Upper lobe of right lung (tissue), 1 donor: ENCODE measurements at regions not wholly inside any gene's neighbourhood (a gene's known extent, or its start where the extent isn't known, plus 50 kb on each side); places are given as distances from the start of the nearest gene placed in this dataset.

ENCODE experiments used
- ATAC-seq: fragments of 200-7000 bp; cut with Tn5 transposase; one replicate; pipeline ENCODE4 v1.9.1; 2020; ENCODE audit warnings: mild to moderate bottlenecking, moderate library complexity
- DNase-seq: peaks from one replicate; pipeline ENCODE4 v3.0.0-alpha.2; 2020
- H3K27ac ChIP-seq: fragments of 200-600 bp; one replicate; pipeline ENCODE4 v1.8.0; 2022
- H3K27me3 ChIP-seq: fragments of 200-600 bp; one replicate; pipeline ENCODE4 v1.8.0; 2022; ENCODE audit warnings: mild to moderate bottlenecking
- H3K36me3 ChIP-seq: fragments of 200-600 bp; one replicate; pipeline ENCODE4 v1.8.0; 2022
- H3K4me1 ChIP-seq: fragments of 200-600 bp; one replicate; pipeline ENCODE4 v1.8.0; 2022
- H3K4me3 ChIP-seq: fragments of 200-600 bp; one replicate; pipeline ENCODE4 v1.8.0; 2022; ENCODE audit warnings: mild to moderate bottlenecking
- H3K9me3 ChIP-seq: fragments of 200-600 bp; one replicate; pipeline ENCODE4 v1.8.0; 2022
- intact Hi-C: fragments of 100-400 bp; cut with DNase I; formaldehyde crosslinking; loops from one replicate; pipeline ENCODE4 v1.11.0; 2022
- TF ChIP-seq, protein P1 (sequence below): fragments of 200-600 bp; IDR thresholded peaks from one replicate; pipeline ENCODE4 v1.8.0; 2022; ENCODE audit warnings: antibody characterized with exemption
- donor health status: DM: no; HTN: yes; CAD: no; lungs with severe emphysema.

DNA sequence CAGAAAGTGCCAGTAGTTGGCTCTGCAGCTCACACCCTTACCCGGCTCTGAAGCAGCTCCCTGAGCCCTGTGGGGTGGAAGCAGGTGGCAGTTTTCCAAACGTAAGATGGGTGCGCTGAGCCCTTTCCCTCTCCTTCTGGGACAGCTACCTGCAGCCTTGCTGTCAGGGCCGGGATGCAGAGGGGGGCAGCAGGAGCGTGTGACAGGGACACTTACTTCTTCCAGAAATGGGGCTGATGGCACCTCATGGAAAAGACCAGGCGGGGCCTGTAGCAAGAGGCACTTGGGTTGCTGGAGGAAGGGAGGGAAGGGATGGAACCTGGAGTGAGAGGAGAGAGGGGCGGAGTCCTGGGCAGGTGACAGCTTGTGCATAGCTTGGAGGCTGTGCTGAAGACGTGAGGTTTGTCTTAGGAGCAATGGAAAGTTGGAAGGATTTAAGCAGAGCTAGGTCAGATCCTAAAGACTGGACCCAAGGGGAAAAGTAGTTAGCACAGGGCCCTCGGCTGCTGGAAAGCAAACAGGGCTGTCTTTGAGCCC, 216.8 kb upstream of the RPL38 start:
- no peaks in the 10 kb centered on the region for H3K4me1 ChIP-seq
- intact Hi-C loops: no loop called here
- H3K9me3 ChIP-seq: no peaks in the 10 kb centered on the region
- ATAC-seq: no peak
- peak; percentile 49 for DNase-seq
- no peak overlapping the region for H3K27ac ChIP-seq
- peaks cover 9% of the 10 kb centered on the region for H3K27me3 ChIP-seq
- TF ChIP-seq, protein P1, sequence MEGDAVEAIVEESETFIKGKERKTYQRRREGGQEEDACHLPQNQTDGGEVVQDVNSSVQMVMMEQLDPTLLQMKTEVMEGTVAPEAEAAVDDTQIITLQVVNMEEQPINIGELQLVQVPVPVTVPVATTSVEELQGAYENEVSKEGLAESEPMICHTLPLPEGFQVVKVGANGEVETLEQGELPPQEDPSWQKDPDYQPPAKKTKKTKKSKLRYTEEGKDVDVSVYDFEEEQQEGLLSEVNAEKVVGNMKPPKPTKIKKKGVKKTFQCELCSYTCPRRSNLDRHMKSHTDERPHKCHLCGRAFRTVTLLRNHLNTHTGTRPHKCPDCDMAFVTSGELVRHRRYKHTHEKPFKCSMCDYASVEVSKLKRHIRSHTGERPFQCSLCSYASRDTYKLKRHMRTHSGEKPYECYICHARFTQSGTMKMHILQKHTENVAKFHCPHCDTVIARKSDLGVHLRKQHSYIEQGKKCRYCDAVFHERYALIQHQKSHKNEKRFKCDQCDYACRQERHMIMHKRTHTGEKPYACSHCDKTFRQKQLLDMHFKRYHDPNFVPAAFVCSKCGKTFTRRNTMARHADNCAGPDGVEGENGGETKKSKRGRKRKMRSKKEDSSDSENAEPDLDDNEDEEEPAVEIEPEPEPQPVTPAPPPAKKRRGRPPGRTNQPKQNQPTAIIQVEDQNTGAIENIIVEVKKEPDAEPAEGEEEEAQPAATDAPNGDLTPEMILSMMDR: no peak
- H3K36me3 ChIP-seq: no peaks in the 10 kb centered on the region
- no peak overlapping the region for H3K4me3 ChIP-seq

DNA sequence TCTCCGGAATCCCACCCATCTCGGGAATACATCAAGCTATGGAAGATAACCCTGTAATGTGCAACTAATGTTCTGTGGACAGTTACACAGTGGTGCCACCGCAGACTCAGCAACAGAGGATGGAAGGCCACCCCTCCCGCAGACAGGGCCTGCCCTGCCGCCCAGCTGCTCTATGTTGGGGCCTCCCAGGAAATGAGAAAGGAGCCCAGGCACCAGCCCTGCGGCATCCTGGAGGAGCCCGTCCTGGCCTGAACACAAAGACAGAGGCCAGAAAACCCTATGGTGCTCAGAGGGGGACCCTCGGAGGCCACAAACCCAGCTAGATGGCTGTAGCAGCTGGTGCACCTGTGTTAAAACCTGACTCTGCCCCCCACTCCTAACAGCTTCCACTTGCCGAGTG, 216.1 kb upstream of the RPL38 start:
- Histone ChIP-seq H3K9me3 (no peaks in the 10 kb centered on the region), H3K36me3 (no peaks in the 10 kb centered on the region), H3K4me3 (no peak overlapping the region), H3K27me3 (peaks cover 9% of the 10 kb centered on the region), H3K4me1 (no peaks in the 10 kb centered on the region), H3K27ac (no peak overlapping the region)
- DNase-seq (peak; percentile 48), ATAC-seq (no peak)
- intact Hi-C loops: no loop called here
- TF ChIP-seq, protein P1: no peak

DNA sequence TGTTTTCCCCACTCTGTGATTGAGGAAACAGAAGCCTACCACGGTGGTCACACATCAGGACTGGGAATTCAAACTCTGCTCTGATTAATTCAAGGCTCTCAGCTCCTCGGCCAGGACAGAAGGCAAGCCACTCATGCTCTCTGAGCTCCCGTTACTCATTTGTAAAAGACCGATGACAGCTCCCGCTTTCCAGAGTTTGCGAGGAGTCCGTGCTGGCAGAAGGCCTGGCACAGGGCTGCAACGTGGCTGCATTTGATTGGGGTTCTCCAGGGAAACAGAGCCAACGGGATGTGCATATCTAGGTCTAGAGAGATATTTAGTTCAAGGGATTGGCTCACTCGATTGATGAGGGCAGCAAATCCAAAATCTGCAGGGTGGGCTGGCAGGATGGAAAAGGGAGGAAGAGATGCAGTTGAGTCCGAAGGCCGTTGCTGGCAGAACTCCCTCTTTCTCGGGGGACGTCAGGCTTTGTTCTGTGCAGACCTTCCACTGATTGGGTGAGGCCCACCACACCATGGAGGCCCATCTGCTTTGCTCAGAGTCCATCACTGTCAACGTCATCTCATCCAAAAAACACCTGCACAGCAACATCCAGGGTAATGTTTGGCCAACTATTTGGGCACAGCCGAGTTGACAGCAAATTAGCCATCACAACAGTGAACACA, 215.5 kb upstream of the RPL38 start:
- Histone ChIP-seq H3K9me3 (no peaks in the 10 kb centered on the region), H3K4me3 (no peak overlapping the region), H3K36me3 (no peaks in the 10 kb centered on the region), H3K4me1 (no peaks in the 10 kb centered on the region), H3K27me3 (peaks cover 9% of the 10 kb centered on the region), H3K27ac (no peak overlapping the region)
- DNase-seq: no peak
- no peak for ATAC-seq
- intact Hi-C loops: no loop called here
- TF ChIP-seq, protein P1: no peak

DNA sequence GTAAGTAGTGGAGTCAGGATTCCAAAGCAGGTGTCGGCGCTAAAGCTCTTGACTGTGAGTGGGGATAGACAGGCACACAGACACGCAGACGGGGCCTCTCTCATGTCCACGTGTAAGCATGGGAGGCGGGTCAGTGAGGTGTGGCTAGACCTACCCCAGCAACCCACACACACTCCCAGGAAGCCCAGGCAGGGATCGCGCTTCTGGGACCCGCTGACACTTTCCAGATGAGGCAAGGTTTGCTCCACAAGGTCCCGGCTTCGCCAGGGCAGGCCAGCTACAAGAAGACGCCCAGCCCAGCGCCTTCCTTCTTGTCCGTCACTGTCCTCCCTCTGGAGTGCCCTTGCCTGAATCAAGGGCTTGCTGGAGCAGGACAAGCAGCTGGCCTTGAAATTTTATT, 213.8 kb upstream of the RPL38 start:
- no peak overlapping the region for H3K4me3 ChIP-seq
- DNase-seq (no peak), ATAC-seq (no peak)
- no peak overlapping the region for H3K27ac ChIP-seq
- H3K27me3 ChIP-seq: peaks cover 9% of the 10 kb centered on the region
- H3K4me1 ChIP-seq: no peaks in the 10 kb centered on the region
- no peaks in the 10 kb centered on the region for H3K36me3 ChIP-seq
- no peaks in the 10 kb centered on the region for H3K9me3 ChIP-seq
- intact Hi-C loops: no loop called here
- TF ChIP-seq, protein P1: no peak

DNA sequence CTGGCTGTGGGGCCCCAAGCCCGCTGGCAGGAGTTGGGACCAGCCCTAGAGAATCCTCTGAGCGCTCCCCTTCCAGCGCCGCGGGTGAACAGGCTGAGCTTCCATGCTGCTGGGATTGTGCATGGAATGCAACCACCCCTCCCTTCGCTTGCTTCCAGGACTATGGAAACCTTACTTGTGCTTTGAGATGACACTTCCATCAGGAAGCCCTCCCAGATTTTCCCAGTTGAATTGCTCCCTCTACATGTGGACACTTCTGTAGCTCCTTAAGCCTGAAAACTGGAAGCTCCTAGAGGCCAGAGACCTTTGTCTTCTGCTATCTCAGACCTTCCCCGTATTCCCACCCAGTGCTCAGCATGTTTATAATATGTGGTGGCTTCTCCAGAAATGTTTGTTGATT, 213.2 kb upstream of the RPL38 start:
- Histone ChIP-seq H3K36me3 (no peaks in the 10 kb centered on the region), H3K27me3 (peaks cover 9% of the 10 kb centered on the region), H3K4me3 (no peak overlapping the region), H3K4me1 (no peaks in the 10 kb centered on the region), H3K27ac (no peak overlapping the region), H3K9me3 (no peaks in the 10 kb centered on the region)
- no peak for DNase-seq
- TF ChIP-seq, protein P1: no peak
- no peak for ATAC-seq
- intact Hi-C loops: no loop called here
